HG03103 (cell line): ENCODE measurements at regions not wholly inside any gene's neighbourhood (a gene's known extent, or its start where the extent isn't known, plus 50 kb on each side); places are given as distances from the start of the nearest gene placed in this dataset.

Experiments used
- ATAC-seq: cut with Tn5 transposase; IDR thresholded peaks from one replicate; pipeline ENCODE4 v1.9.1; 2021; ENCODE audit warnings: low read depth; ENCODE audit not compliant: unreplicated experiment

- ATAC-seq: no peak
Observed at GRCh38 chr2:385785-386184, 97.9 kb upstream of the ALKAL2 start.

GRCh38 chr2:385061-385460, 97.2 kb upstream of the ALKAL2 start:
- ATAC-seq: no peak

GRCh38 chr2:383888-384287, 96.0 kb upstream of the ALKAL2 start:
- ATAC-seq: no peak

- ATAC-seq: no peak
Observed at GRCh38 chr2:383178-383577, 95.3 kb upstream of the ALKAL2 start.

- ATAC-seq: no peak
Observed at GRCh38 chr2:382728-383022, 94.8 kb upstream of the ALKAL2 start.

- no peak for ATAC-seq
Observed at GRCh38 chr2:381941-382727, 94.2 kb upstream of the ALKAL2 start.

- ATAC-seq: no peak
Observed at GRCh38 chr2:381181-381580, 93.3 kb upstream of the ALKAL2 start.

- ATAC-seq: no peak
Observed at GRCh38 chr2:380772-381171, 92.9 kb upstream of the ALKAL2 start.

GRCh38 chr2:380221-380620, 92.3 kb upstream of the ALKAL2 start:
- no peak for ATAC-seq

GRCh38 chr2:379778-380177, 91.9 kb upstream of the ALKAL2 start:
- no peak for ATAC-seq

GRCh38 chr2:378364-378763, 90.5 kb upstream of the ALKAL2 start:
- no peak for ATAC-seq

GRCh38 chr2:377414-377813, 89.5 kb upstream of the ALKAL2 start:
- ATAC-seq: no peak

GRCh38 chr2:375956-376307, 88.0 kb upstream of the ALKAL2 start:
- no peak for ATAC-seq

GRCh38 chr2:375270-375955, 87.5 kb upstream of the ALKAL2 start:
- no peak for ATAC-seq

GRCh38 chr2:368386-368785, 80.5 kb upstream of the ALKAL2 start:
- ATAC-seq: no peak

- ATAC-seq: no peak
Observed at GRCh38 chr2:367246-367645, 79.4 kb upstream of the ALKAL2 start.

- ATAC-seq: no peak
Observed at GRCh38 chr2:366706-367105, 78.8 kb upstream of the ALKAL2 start.

- ATAC-seq: no peak
Observed at GRCh38 chr2:365367-366275, 77.7 kb upstream of the ALKAL2 start.

GRCh38 chr2:363824-364470, 76.1 kb upstream of the ALKAL2 start:
- no peak for ATAC-seq

GRCh38 chr2:362924-363323, 75.0 kb upstream of the ALKAL2 start:
- no peak for ATAC-seq

- no peak for ATAC-seq
Observed at GRCh38 chr2:360124-360523, 72.2 kb upstream of the ALKAL2 start.
